Endothelial cell of umbilical vein (primary cell): ENCODE measurements at regions not wholly inside any gene's neighbourhood (a gene's known extent, or its start where the extent isn't known, plus 50 kb on each side); places are given as distances from the start of the nearest gene placed in this dataset.

Experiments
- EZH2 ChIP-seq: IDR thresholded peaks from 2 replicates; pipeline ENCODE4 v1.6.1; 2012; ENCODE audit warnings: borderline replicate concordance, low read depth, mild to moderate bottlenecking, moderate library complexity, low read length, inconsistent platforms; ENCODE audit not compliant: severe bottlenecking
- JUN ChIP-seq: IDR thresholded peaks from 2 replicates; pipeline ENCODE4 v1.6.1; 2011; ENCODE audit warnings: borderline replicate concordance, low read depth; ENCODE audit not compliant: insufficient read length, insufficient read depth
- MAX ChIP-seq: IDR thresholded peaks from 2 replicates; pipeline ENCODE4 v1.6.1; 2011; ENCODE audit not compliant: insufficient read depth, insufficient read length
- POLR2A ChIP-seq: IDR thresholded peaks from 2 replicates; pipeline ENCODE4 v1.6.1; 2012; ENCODE audit warnings: low read depth, mild to moderate bottlenecking, control low read depth, low read length
- POLR2AphosphoS5 ChIP-seq: IDR thresholded peaks from 2 replicates; pipeline ENCODE4 v1.6.1; 2012; ENCODE audit warnings: low read depth, mild to moderate bottlenecking, control low read depth, low read length, moderate library complexity; ENCODE audit not compliant: insufficient read depth
- TF ChIP-seq, protein P1 (sequence below), 2 donors: IDR thresholded peaks; 1 replicate in 1 of 2; 2 replicates in 1 of 2; pipeline ENCODE4 v1.5.1; 2011; ENCODE audit warnings: low read length in 2 of 2, mild to moderate bottlenecking in 2 of 2, moderate library complexity in 2 of 2, control low read depth in 1 of 2, inconsistent platforms in 1 of 2, low read depth in 1 of 2; ENCODE audit not compliant: insufficient read depth in 1 of 2; ENCODE audit errors: extremely low read depth in 1 of 2

DNA sequence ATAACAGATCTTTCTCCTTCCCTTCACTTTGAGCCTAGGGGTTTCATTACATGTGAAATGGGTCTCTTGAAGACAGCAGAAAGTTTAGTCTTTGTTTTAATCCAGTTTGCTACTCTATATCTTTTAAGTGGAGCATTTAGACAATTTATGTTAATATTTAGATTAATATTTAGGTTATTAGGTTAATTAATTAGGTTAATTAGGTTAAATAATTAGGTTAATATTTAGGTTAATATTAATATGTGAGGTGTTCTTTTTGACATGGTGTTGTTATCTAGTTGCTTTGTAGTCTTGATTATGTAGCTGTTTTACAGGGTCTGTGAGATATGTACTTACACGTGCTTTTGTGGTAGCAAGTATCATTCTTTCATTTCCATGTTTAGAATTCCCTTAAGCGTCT, 312.9 kb downstream of the NEK10 start:
- TF ChIP-seq, protein P1, sequence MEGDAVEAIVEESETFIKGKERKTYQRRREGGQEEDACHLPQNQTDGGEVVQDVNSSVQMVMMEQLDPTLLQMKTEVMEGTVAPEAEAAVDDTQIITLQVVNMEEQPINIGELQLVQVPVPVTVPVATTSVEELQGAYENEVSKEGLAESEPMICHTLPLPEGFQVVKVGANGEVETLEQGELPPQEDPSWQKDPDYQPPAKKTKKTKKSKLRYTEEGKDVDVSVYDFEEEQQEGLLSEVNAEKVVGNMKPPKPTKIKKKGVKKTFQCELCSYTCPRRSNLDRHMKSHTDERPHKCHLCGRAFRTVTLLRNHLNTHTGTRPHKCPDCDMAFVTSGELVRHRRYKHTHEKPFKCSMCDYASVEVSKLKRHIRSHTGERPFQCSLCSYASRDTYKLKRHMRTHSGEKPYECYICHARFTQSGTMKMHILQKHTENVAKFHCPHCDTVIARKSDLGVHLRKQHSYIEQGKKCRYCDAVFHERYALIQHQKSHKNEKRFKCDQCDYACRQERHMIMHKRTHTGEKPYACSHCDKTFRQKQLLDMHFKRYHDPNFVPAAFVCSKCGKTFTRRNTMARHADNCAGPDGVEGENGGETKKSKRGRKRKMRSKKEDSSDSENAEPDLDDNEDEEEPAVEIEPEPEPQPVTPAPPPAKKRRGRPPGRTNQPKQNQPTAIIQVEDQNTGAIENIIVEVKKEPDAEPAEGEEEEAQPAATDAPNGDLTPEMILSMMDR (IDR thresholded peaks at IDR 0.05; ENCODE audit: extremely low read depth in 1 of 2, insufficient read depth in 1 of 2, low read depth in 1 of 2, low read length in 2 of 2) = no peak
- no peak for TF ChIP-seq POLR2A
- no peak for TF ChIP-seq POLR2AphosphoS5
- TF ChIP-seq MAX = no peak
- no peak for TF ChIP-seq EZH2
- TF ChIP-seq JUN = no peak
